ENCODE measurements at regions not wholly inside any gene's neighbourhood (a gene's known extent, or its start where the extent isn't known, plus 50 kb on each side); places are given as distances from the start of the nearest gene placed in this dataset.

DNA sequence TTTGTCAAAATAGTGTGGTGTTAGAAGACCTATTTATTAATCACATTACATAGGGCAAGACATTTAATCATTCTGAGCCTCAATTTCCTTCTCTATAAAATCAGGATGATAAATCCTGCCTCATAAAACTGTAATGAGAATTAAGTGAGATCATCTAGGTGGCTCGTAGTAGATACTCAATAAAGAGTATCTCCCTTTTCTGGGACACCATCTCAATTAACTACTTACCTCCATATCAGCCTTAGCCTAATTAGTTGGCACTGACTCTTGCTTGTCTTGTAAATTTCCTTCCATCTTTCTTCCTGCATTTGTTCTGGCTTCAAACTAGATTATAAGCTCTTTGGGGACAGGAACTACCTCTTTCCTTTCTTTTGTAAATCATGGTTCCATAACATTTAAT lies 102.6 kb upstream of the TNR start:
- no peaks in the 10 kb centered on the region for H3K27me3 ChIP-seq
- no peaks in the 10 kb centered on the region for H3K4me1 ChIP-seq
- no peak for TF ChIP-seq CTCF (IDR thresholded peaks at IDR 0.05)
- no peak for TF ChIP-seq POLR2A (IDR thresholded peaks at IDR 0.05)
- DNase-seq, result no peak
- H3K36me3 ChIP-seq, result no peaks in the 10 kb centered on the region
- H3K4me3 ChIP-seq, result no peak overlapping the region
- H3K9me3 ChIP-seq, result no peaks in the 10 kb centered on the region
- no peak overlapping the region for H3K27ac ChIP-seq

DNA sequence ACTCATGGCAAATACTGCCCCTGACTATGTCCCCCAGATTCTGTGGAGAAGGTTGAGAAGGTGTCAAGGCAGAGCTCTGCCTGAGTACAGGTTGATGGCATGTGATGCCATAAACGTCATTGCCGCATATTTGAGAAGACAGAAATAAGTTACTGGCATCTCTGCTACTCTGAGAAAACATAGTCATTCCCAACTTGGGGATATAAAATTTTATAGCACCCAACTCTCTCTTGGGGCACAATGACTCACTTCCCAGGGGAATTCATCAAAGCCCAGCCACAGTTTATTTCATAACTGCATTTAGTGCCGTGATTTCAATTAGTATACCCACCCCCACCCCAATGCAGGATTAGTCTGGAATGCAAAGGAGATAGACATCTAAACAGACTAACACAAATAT lies 101.9 kb upstream of the TNR start:
- TF ChIP-seq CTCF (IDR thresholded peaks at IDR 0.05) (no peak), POLR2A (IDR thresholded peaks at IDR 0.05) (no peak)
- Histone ChIP-seq H3K9me3 (no peaks in the 10 kb centered on the region), H3K4me1 (no peaks in the 10 kb centered on the region), H3K27me3 (no peaks in the 10 kb centered on the region), H3K27ac (no peak overlapping the region), H3K36me3 (no peaks in the 10 kb centered on the region), H3K4me3 (no peak overlapping the region)
- DNase-seq, result no peak

DNA sequence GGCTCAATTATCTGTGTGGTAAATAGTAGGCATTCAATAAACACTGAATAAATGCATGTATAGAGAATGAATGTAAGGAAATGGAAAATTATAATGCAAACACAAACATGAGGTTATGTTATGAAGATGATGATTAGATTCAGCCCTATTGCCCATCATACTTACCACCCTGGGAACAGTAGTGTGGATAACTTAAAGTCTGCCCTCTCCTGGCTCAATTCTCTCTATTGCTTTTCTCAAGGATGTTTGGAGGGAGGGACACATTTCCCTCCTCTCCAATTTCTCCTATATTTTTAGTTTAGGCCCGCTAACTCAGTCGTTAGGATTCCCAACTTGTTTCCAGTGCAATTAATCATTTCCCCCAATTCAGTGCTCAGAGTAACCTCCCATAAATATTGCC lies 101.5 kb upstream of the TNR start:
- no peak for DNase-seq
- Histone ChIP-seq H3K27ac (no peak overlapping the region), H3K4me1 (no peaks in the 10 kb centered on the region), H3K9me3 (no peaks in the 10 kb centered on the region), H3K36me3 (no peaks in the 10 kb centered on the region), H3K27me3 (no peaks in the 10 kb centered on the region), H3K4me3 (no peak overlapping the region)
- no peak for TF ChIP-seq POLR2A (IDR thresholded peaks at IDR 0.05)
- TF ChIP-seq CTCF (IDR thresholded peaks at IDR 0.05), result no peak

DNA sequence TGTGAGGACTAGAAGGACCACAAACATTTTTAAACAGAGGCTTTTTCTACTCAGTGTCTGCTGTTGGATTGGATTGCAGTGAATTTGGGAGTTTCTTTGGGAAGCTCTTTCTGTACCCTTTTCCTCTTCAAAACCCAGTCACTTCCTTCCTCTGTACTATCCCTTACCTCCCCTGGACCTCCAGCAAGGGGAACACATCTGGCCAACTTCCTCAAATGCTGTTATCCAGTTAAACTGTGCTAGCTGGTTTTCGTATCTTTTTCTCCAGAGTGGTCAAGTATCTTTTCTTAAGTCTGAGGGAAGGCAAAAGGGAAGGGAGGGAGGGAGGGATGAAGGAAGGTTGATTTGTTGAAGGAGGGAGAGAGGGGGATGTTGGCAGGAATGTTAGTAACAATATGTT lies 99.2 kb upstream of the TNR start:
- Histone ChIP-seq H3K9me3 (no peaks in the 10 kb centered on the region), H3K27ac (no peak overlapping the region), H3K27me3 (no peaks in the 10 kb centered on the region), H3K4me1 (no peaks in the 10 kb centered on the region), H3K36me3 (no peaks in the 10 kb centered on the region), H3K4me3 (no peak overlapping the region)
- TF ChIP-seq POLR2A (IDR thresholded peaks at IDR 0.05), result no peak
- no peak for TF ChIP-seq CTCF (IDR thresholded peaks at IDR 0.05)
- DNase-seq, result no peak

DNA sequence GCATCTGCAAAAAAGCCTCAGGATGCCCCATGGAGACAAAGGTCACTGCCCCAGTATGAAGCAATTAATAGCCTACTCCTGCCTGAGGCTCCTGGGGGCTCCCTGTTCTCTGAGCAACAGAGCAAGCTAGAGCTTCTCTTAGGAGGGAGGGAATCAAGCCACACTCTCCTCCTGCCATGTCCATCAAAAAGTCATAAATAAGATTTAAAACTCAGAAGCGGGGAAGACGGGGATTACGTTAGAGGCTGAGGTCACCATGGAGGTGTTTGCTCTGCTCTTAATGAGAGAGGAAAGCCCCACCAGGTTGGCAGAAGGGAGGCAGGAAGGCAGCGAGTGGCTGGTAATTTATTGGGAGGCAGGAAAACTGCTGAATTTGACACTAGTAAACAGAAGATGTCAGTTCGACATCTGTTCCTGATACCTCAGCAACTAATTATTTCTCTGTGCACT lies 98.4 kb upstream of the TNR start:
- Histone ChIP-seq H3K27ac (no peak overlapping the region), H3K4me1 (no peaks in the 10 kb centered on the region), H3K4me3 (no peak overlapping the region), H3K9me3 (no peaks in the 10 kb centered on the region), H3K36me3 (no peaks in the 10 kb centered on the region), H3K27me3 (no peaks in the 10 kb centered on the region)
- TF ChIP-seq CTCF (IDR thresholded peaks at IDR 0.05) (no peak), POLR2A (IDR thresholded peaks at IDR 0.05) (no peak)
- DNase-seq, result no peak

DNA sequence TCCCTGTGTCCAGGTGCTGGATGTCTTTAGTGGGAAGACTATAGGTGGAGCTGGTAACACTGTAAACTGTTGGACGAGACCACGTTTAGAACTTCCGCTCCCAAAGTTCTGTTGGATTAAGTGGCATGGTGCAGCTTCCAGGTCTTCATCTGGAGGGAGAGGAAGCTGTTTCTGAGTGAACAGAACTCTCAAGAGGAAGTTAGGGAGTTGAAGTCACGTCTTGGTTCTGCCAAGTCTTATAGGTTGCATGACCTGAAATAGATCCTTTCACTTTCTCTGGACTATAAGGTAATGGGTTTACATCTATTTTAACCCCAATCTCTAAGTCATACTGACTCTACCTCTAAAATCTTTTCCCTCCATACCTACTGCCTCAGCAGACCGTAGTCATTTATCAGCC lies 97.4 kb upstream of the TNR start:
- no peak overlapping the region for H3K4me3 ChIP-seq
- H3K27me3 ChIP-seq, result no peaks in the 10 kb centered on the region
- H3K27ac ChIP-seq, result no peak overlapping the region
- H3K9me3 ChIP-seq, result no peaks in the 10 kb centered on the region
- no peak for DNase-seq
- TF ChIP-seq POLR2A (IDR thresholded peaks at IDR 0.05) (no peak), CTCF (IDR thresholded peaks at IDR 0.05) (no peak)
- no peaks in the 10 kb centered on the region for H3K36me3 ChIP-seq
- no peaks in the 10 kb centered on the region for H3K4me1 ChIP-seq
